Chondrocyte (in vitro differentiated cells): ENCODE measurements at regions not wholly inside any gene's neighbourhood (a gene's known extent, or its start where the extent isn't known, plus 50 kb on each side); places are given as distances from the start of the nearest gene placed in this dataset.

Experiments
- DNase-seq: peaks from one replicate; pipeline ENCODE4 v3.0.0; 2021; ENCODE audit warnings: mixed read lengths, low spot score
- H3K27ac Mint-ChIP-seq: one replicate; pipeline ENCODE4 v1.8.0; 2021; ENCODE audit warnings: mild to moderate bottlenecking, moderate library complexity, mixed read lengths; ENCODE audit not compliant: unreplicated experiment
- H3K27me3 Mint-ChIP-seq: 2 replicates; pipeline ENCODE4 v1.8.0; 2021; ENCODE audit warnings: low read depth, mixed read lengths
- H3K36me3 Mint-ChIP-seq: 2 replicates; pipeline ENCODE4 v1.8.0; 2021; ENCODE audit warnings: low read depth, mixed read lengths
- H3K4me1 Mint-ChIP-seq: 2 replicates; pipeline ENCODE4 v1.8.0; 2021; ENCODE audit warnings: low read depth, mild to moderate bottlenecking, mixed read lengths
- H3K4me3 Mint-ChIP-seq: one replicate; pipeline ENCODE4 v1.8.0; 2021; ENCODE audit warnings: mild to moderate bottlenecking, moderate library complexity, mixed read lengths; ENCODE audit not compliant: unreplicated experiment
- H3K9me3 Mint-ChIP-seq: 2 replicates; pipeline ENCODE4 v1.8.0; 2021; ENCODE audit warnings: low read depth, mixed read lengths
- TF ChIP-seq, protein P1 (sequence below): fragments of 200-600 bp; sonication (generic); IDR thresholded peaks from 2 replicates; pipeline ENCODE4 v1.5.0; 2021; ENCODE audit warnings: antibody characterized with exemption, mild to moderate bottlenecking, moderate library complexity

DNA sequence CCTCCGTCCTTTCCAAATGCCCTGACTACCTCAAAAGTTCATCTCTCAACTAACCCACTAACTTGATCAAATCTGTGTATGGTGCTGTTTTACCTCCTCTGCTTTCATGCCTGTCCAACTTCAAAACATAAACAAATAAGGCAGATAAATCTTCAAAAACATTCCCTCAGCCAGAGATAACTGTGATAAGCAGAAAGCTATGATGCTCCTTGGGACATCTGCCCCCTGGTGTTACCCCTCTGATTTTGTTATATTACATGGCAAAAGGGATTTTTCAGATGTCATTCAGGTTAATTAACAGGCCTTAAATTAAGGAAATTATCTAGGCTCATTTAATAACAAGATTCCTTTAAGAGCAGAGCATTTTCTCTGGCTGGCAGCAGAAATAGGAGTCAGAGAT, 810.8 kb upstream of the CHAC2 start:
- TF ChIP-seq, protein P1, sequence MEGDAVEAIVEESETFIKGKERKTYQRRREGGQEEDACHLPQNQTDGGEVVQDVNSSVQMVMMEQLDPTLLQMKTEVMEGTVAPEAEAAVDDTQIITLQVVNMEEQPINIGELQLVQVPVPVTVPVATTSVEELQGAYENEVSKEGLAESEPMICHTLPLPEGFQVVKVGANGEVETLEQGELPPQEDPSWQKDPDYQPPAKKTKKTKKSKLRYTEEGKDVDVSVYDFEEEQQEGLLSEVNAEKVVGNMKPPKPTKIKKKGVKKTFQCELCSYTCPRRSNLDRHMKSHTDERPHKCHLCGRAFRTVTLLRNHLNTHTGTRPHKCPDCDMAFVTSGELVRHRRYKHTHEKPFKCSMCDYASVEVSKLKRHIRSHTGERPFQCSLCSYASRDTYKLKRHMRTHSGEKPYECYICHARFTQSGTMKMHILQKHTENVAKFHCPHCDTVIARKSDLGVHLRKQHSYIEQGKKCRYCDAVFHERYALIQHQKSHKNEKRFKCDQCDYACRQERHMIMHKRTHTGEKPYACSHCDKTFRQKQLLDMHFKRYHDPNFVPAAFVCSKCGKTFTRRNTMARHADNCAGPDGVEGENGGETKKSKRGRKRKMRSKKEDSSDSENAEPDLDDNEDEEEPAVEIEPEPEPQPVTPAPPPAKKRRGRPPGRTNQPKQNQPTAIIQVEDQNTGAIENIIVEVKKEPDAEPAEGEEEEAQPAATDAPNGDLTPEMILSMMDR = no peak
- no peak for DNase-seq
- Mint-ChIP-seq H3K36me3 (no peaks in the 10 kb centered on the region), H3K4me3 (no peak overlapping the region), H3K4me1 (no peaks in the 10 kb centered on the region), H3K27me3 (peaks cover 2% of the 10 kb centered on the region), H3K27ac (no peak overlapping the region), H3K9me3 (no peaks in the 10 kb centered on the region)

DNA sequence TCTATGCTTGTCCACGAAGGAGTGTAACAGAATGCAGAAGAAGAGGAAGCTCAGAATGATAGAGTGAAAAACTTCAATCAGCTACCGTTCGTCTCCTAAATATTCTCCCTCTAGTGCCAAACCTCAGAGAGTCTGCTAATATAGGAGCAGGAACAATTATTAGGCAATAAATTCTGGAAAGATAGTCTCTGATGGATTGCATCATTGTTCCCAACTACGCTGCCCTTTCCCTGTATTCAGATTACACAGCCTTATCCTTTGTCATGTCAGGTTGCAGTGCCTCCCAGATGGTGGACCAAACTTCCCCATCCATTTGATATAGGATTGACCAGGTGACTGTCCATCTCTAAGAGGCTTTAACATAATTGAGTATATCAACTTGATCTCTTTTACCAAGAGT, 811.5 kb upstream of the CHAC2 start:
- no peak for DNase-seq
- Mint-ChIP-seq H3K4me3 (no peak overlapping the region), H3K27me3 (peaks cover 2% of the 10 kb centered on the region), H3K4me1 (no peaks in the 10 kb centered on the region), H3K36me3 (no peaks in the 10 kb centered on the region), H3K27ac (no peak overlapping the region), H3K9me3 (no peaks in the 10 kb centered on the region)
- TF ChIP-seq, protein P1 = no peak

DNA sequence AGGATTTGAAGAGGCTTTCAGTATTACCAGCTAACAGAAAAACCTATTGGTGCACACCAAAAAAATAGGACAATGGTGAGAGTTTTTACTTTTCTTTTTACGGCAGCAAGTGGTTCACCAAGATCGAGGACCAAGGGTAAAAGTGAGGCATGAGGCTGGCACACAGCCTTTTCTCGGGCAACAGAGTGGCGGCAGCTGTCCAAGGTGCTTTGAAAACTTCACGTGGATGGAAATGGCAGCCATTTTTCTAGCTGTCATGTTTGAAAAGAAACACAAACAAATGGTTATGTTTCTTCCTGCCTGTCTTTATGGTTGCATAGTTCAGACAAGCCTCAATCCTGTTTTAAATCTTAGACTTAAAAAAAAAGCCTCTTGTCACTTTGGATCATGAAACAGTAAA, 812.5 kb upstream of the CHAC2 start:
- H3K36me3 Mint-ChIP-seq = no peaks in the 10 kb centered on the region
- TF ChIP-seq, protein P1 = no peak
- no peaks in the 10 kb centered on the region for H3K4me1 Mint-ChIP-seq
- H3K27me3 Mint-ChIP-seq = peaks cover 2% of the 10 kb centered on the region
- H3K9me3 Mint-ChIP-seq = no peaks in the 10 kb centered on the region
- H3K27ac Mint-ChIP-seq = no peak overlapping the region
- DNase-seq = no peak
- H3K4me3 Mint-ChIP-seq = no peak overlapping the region

DNA sequence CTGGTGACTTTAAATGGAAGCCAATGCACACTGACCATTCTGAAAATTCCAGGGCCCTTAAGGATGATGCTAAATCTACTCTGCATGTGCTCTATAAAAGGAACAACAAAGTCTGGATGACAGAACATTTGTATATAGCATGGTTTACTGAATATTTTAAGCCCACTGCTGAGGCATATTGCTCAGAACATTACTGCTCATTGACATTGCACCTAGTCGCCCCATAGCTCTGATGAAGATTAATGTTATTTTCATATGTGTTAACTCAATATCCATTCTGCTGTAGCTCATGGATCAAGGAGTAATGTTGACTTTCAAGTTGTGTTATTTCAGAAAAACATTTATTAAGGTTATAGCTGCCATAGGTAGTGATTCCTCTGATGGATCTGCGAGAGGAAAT, 827.5 kb upstream of the CHAC2 start:
- Mint-ChIP-seq H3K4me1 (no peaks in the 10 kb centered on the region), H3K27ac (no peak overlapping the region)

DNA sequence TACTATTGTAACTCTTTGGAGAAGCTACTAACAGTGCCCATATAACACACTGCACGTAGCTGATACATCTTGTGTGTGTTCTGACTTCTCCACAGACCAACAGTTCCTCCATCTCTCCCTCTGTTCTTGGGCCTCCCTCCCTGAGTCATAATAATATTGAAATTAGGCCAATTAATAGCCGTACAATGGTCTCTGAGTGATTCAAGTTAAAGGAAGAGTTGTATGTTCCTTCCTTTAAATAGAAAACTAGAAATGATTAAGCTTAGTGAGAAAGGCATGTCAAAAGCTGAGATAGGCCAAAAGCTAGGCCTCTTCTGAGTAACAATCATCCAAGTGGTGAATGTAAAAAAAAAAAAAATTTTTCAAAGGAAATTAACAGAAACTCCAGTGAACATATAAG, 828.4 kb upstream of the CHAC2 start:
- H3K4me3 Mint-ChIP-seq = no peak overlapping the region
- TF ChIP-seq, protein P1 = no peak
- no peaks in the 10 kb centered on the region for H3K36me3 Mint-ChIP-seq
- peaks cover 3% of the 10 kb centered on the region for H3K9me3 Mint-ChIP-seq
- DNase-seq = no peak
- peaks cover 2% of the 10 kb centered on the region for H3K27me3 Mint-ChIP-seq
- no peak overlapping the region for H3K27ac Mint-ChIP-seq
- H3K4me1 Mint-ChIP-seq = peaks cover 5% of the 10 kb centered on the region

More for the DNA sequence above, 827.5 kb upstream of the CHAC2 start:
- Mint-ChIP-seq H3K4me3 (no peak overlapping the region), H3K27me3 (peaks cover 2% of the 10 kb centered on the region), H3K36me3 (no peaks in the 10 kb centered on the region), H3K9me3 (peaks cover 3% of the 10 kb centered on the region)
- TF ChIP-seq, protein P1 = no peak
- DNase-seq = no peak
